Caco-2 (cell line): ENCODE measurements at regions not wholly inside any gene's neighbourhood (a gene's known extent, or its start where the extent isn't known, plus 50 kb on each side); places are given as distances from the start of the nearest gene placed in this dataset.

ENCODE experiments used
- BruUV-seq: library from RNA; stranded (reverse); fragments of 400-500 nt; replicated peaks from 2 replicates; lab custom pipeline; 2021; lab: Mats Ljungman, UMichigan
- CTCF ChIA-PET: fragments of 300-600 bp; sonication (Branson Sonifier 250); formaldehyde crosslinking; loops from one replicate; lab custom pipeline; 2022; ENCODE audit warnings: antibody characterized with exemption; lab: Charles Lee
- POLR2A ChIA-PET: fragments of 300-600 bp; sonication (Branson Sonifier 250); formaldehyde crosslinking; loops from one replicate; lab custom pipeline; 2022; ENCODE audit warnings: antibody characterized with exemption; lab: Charles Lee
- DNase-seq, 2 experiments: peaks; one replicate each; pipeline versions ENCODE4 v3.0.0 to v3.0.0-alpha.2; 2020 to 2022
- H3K27me3 ChIP-seq: replicated peaks from 2 replicates; pipeline ENCODE4 v1.6.0; 2011; ENCODE audit warnings: low read length; ENCODE audit not compliant: control insufficient read depth, insufficient read depth
- H3K36me3 ChIP-seq: 2 replicates; pipeline ENCODE4 v1.5.1; 2011; ENCODE audit warnings: low read length; ENCODE audit not compliant: control insufficient read depth, insufficient read depth
- H3K4me1 ChIP-seq: fragments of 250-450 bp; sonication (Bioruptor Pico); 2 replicates; pipeline ENCODE4 v1.5.1; 2020; ENCODE audit warnings: mild to moderate bottlenecking
- H3K4me3 ChIP-seq: 2 replicates; pipeline ENCODE4 v1.5.1; 2011; ENCODE audit warnings: low read depth, mild to moderate bottlenecking, control low read depth, low read length
- H3K9me3 ChIP-seq: fragments of 250-450 bp; sonication (Bioruptor Pico); 2 replicates; pipeline ENCODE4 v1.5.1; 2020; ENCODE audit warnings: mild to moderate bottlenecking, moderate library complexity
- H3K27ac Mint-ChIP-seq: one replicate; pipeline ENCODE4 v1.8.0; 2022; ENCODE audit warnings: mixed read lengths; ENCODE audit not compliant: unreplicated experiment
- H3K27me3 Mint-ChIP-seq: one replicate; pipeline ENCODE4 v1.8.0; 2022; ENCODE audit warnings: mixed read lengths; ENCODE audit not compliant: insufficient read depth, unreplicated experiment
- H3K36me3 Mint-ChIP-seq: one replicate; pipeline ENCODE4 v1.8.0; 2022; ENCODE audit warnings: mild to moderate bottlenecking, mixed read lengths; ENCODE audit not compliant: insufficient read depth, unreplicated experiment
- H3K4me1 Mint-ChIP-seq: one replicate; pipeline ENCODE4 v1.8.0; 2022; ENCODE audit warnings: low read depth, mixed read lengths; ENCODE audit not compliant: unreplicated experiment
- H3K4me3 Mint-ChIP-seq: one replicate; pipeline ENCODE4 v1.8.0; 2022; ENCODE audit warnings: mild to moderate bottlenecking, moderate library complexity, mixed read lengths; ENCODE audit not compliant: unreplicated experiment
- H3K9me3 Mint-ChIP-seq: one replicate; pipeline ENCODE4 v1.8.0; 2022; ENCODE audit warnings: mixed read lengths; ENCODE audit not compliant: unreplicated experiment
- intact Hi-C: fragments of 100-400 bp; cut with micrococcal nuclease; formaldehyde crosslinking; loops from one replicate; pipeline ENCODE4 v1.10.0; 2022; ENCODE audit not compliant: unreplicated experiment
- TF ChIP-seq, protein P1 (sequence below), 2 experiments: fragments of 200-600 bp in 1 of 2; IDR thresholded peaks; 1 replicate in 1 of 2; 2 replicates in 1 of 2; pipeline versions ENCODE4 v1.5.1 to v1.8.0; 2011 to 2022; ENCODE audit warnings: antibody characterized with exemption in 1 of 2, control low read depth in 1 of 2, inconsistent platforms in 1 of 2, low read depth in 1 of 2, low read length in 1 of 2, mild to moderate bottlenecking in 1 of 2, moderate library complexity in 1 of 2; ENCODE audit not compliant: insufficient read depth in 1 of 2, severe bottlenecking in 1 of 2, unreplicated experiment in 1 of 2

DNA sequence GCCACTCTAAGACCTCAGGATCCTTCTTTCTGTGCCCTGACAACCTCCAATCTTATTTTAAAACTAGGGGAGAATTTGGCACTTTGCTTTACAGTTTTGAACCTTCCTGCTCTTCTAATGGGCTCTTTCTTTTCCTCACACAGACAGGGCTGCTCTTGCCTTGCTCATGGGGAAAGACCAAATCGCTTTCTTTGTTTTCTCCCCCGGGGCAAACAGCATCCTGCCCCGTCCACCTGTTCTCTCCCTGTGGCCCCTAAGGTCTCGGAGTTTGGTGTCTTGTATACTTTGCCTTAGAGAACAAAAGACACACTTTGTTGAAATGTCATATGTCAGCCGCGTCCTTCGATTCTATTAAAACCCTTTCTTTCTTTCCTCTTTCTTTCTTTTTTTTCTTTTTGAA, 306.7 kb upstream of the SALL1 start:
- Histone ChIP-seq H3K36me3 (no peaks in the 10 kb centered on the region), H3K9me3 (no peaks in the 10 kb centered on the region), H3K4me1 (no peaks in the 10 kb centered on the region), H3K27me3 (no peaks in the 10 kb centered on the region), H3K4me3 (no peak overlapping the region)
- Mint-ChIP-seq H3K36me3 (no peaks in the 10 kb centered on the region), H3K9me3 (no peaks in the 10 kb centered on the region), H3K27ac (no peak overlapping the region), H3K27me3 (peaks cover 3% of the 10 kb centered on the region), H3K4me3 (no peak overlapping the region), H3K4me1 (no peaks in the 10 kb centered on the region)
- TF ChIP-seq, protein P1, sequence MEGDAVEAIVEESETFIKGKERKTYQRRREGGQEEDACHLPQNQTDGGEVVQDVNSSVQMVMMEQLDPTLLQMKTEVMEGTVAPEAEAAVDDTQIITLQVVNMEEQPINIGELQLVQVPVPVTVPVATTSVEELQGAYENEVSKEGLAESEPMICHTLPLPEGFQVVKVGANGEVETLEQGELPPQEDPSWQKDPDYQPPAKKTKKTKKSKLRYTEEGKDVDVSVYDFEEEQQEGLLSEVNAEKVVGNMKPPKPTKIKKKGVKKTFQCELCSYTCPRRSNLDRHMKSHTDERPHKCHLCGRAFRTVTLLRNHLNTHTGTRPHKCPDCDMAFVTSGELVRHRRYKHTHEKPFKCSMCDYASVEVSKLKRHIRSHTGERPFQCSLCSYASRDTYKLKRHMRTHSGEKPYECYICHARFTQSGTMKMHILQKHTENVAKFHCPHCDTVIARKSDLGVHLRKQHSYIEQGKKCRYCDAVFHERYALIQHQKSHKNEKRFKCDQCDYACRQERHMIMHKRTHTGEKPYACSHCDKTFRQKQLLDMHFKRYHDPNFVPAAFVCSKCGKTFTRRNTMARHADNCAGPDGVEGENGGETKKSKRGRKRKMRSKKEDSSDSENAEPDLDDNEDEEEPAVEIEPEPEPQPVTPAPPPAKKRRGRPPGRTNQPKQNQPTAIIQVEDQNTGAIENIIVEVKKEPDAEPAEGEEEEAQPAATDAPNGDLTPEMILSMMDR (IDR thresholded peaks at IDR 0.05; ENCODE audit: insufficient read depth in 1 of 2, low read depth in 1 of 2, low read length in 1 of 2, severe bottlenecking in 1 of 2, unreplicated experiment in 1 of 2): no peak
- ChIA-PET CTCF (no interaction called here), POLR2A (no interaction called here)
- BruUV-seq: no TSS peak
- no peak for DNase-seq
- intact Hi-C loops: no loop called here

DNA sequence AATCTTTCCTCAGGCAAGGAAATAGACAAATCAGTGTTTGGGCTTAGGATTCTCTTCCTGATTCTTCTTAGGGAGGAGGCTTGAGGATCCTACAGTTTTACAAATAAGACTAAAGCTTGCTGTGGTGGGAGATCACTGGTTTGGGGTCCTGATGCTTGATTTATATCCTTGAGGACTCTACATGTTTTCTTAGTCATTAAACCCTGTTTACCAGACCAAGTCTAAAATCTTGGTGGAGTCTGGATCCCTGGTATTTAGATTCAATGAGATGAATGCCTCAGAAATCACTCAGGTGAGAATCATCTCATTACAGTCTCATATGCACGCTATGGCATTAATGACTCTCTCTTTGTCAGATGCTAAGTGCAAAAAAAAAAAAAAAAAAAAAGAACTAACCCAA, 304.3 kb upstream of the SALL1 start:
- intact Hi-C loops: no loop called here
- no peak for DNase-seq
- Histone ChIP-seq H3K36me3 (no peaks in the 10 kb centered on the region), H3K27me3 (no peaks in the 10 kb centered on the region), H3K9me3 (no peaks in the 10 kb centered on the region), H3K4me3 (no peak overlapping the region), H3K4me1 (no peaks in the 10 kb centered on the region)
- TF ChIP-seq, protein P1 (IDR thresholded peaks at IDR 0.05; ENCODE audit: insufficient read depth in 1 of 2, low read depth in 1 of 2, low read length in 1 of 2, severe bottlenecking in 1 of 2, unreplicated experiment in 1 of 2): no peak
- H3K4me1 Mint-ChIP-seq: no peaks in the 10 kb centered on the region
- CTCF ChIA-PET: no interaction called here
- H3K36me3 Mint-ChIP-seq: no peaks in the 10 kb centered on the region
- H3K27me3 Mint-ChIP-seq: peaks cover 3% of the 10 kb centered on the region
- no peak overlapping the region for H3K4me3 Mint-ChIP-seq
- POLR2A ChIA-PET: no interaction called here
- H3K9me3 Mint-ChIP-seq: no peaks in the 10 kb centered on the region
- H3K27ac Mint-ChIP-seq: no peak overlapping the region
- no TSS peak for BruUV-seq

DNA sequence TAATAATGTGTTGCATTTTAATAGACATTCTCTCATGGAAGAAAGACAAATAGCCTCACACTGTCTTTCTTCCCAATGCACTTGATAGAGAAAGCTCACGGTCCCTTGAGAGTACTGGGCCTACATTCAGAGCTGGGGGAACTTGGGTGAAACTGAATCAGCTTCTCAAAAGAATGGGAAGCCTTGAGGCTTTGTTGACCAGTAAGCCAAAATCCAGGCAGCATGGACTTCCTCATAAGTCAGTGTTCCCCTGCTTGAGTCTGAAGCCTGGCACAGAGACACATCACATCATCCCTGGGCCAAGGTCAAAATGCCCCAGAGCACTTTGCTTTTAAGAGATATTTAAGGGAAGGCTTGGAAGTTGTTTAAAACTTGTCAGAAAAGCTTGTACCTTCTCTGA, 302.2 kb upstream of the SALL1 start:
- Mint-ChIP-seq H3K27ac (no peak overlapping the region), H3K4me3 (no peak overlapping the region), H3K4me1 (no peaks in the 10 kb centered on the region), H3K9me3 (no peaks in the 10 kb centered on the region), H3K27me3 (peaks cover under 1% of the 10 kb centered on the region), H3K36me3 (no peaks in the 10 kb centered on the region)
- no peaks in the 10 kb centered on the region for H3K36me3 ChIP-seq
- H3K27me3 ChIP-seq: no peaks in the 10 kb centered on the region
- POLR2A ChIA-PET: no interaction called here
- H3K9me3 ChIP-seq: no peaks in the 10 kb centered on the region
- TF ChIP-seq, protein P1 (IDR thresholded peaks at IDR 0.05; ENCODE audit: insufficient read depth in 1 of 2, low read depth in 1 of 2, low read length in 1 of 2, severe bottlenecking in 1 of 2, unreplicated experiment in 1 of 2): no peak
- H3K4me1 ChIP-seq: no peaks in the 10 kb centered on the region
- CTCF ChIA-PET: no interaction called here
- no peak overlapping the region for H3K4me3 ChIP-seq
- no TSS peak for BruUV-seq
- intact Hi-C loops: no loop called here
- DNase-seq: no peak
